GM21390 (cell line): ENCODE measurements at regions not wholly inside any gene's neighbourhood (a gene's known extent, or its start where the extent isn't known, plus 50 kb on each side); places are given as distances from the start of the nearest gene placed in this dataset.
"Not testable (repeated sequence)": the region's sequence is repeated elsewhere in the genome, so short reads cannot be mapped to it uniquely, and the experiment has no call there.

Experiments used
- ATAC-seq: cut with Tn5 transposase; IDR thresholded peaks from one replicate; pipeline ENCODE4 v1.9.1; 2021; ENCODE audit not compliant: unreplicated experiment

DNA sequence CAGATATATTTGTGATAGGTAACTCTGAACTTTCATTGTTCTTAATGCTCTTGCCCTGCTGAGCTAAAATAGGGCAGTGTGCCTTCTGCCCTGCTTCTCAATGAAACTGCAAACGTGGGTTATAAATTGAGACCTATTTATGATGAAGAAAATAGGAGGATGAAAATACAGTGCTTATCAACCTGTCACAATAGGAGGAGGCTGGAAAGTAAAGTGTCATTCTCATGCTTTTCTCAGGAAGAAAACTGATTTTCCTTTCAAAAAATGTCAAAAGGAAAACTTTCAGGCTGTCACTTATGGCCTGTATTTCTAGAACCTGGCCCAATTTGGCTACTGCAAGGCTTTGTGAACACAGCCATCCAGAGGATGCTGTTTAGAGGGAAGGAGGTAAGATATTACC is 130.3 kb upstream of the TUSC1 start:
- ATAC-seq = no peak

DNA sequence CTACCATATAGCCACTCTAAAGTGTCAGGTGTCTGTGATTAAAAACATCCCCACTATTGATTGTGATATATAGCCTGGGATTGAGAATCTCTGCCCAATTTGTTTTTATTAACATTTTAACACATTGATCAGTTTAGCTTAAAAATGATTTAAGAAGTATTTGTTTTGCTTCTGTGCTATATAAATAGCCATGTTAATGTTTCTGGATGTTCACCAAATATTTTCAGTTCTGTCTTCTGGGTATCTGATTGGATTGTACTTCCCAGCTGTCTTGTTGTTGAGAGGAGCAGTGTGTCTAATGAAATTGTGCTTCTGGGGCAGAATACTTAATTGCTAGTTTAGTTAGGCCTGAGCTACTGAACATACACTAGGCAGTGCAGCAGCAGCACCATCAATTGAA is 126.6 kb upstream of the TUSC1 start:
- ATAC-seq = no peak

DNA sequence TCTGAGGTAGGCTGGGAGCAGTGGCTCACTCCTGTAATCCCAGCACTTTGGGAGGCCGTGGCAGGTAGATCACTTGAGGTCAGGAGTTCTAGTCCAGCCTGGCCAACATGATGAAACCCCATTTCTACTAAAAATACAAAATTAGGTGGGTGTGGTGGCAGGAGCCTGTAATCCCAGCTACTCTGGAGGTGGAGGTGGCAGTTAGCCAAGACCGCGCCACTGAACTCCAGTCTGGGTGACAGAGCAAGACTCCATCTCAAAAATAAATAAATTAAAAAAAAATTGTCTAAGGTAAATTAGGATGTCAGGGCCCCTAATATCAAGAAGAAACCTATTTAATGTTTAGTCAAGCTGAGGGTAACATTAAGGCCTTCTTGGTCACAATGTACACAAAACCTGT is 123.7 kb upstream of the TUSC1 start:
- not testable (repeated sequence) for ATAC-seq

DNA sequence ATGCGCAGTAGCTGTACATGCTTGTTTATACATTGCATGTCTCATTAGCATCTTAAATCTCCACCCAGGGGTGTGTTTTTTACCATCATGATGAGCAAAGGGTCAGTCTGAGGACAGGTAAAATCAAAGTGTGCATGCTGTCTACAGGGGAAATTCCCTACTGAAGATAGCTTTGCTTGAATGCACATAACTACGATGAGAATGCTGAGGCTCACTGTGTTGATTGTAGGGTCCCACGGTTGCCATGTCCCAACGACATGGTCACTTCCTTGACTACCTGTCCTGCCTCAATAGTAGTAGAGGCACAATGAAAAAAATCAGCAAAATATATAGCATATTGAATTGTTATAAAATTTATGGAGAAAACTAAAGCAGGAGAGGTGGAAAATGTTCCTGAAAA is 95.6 kb upstream of the TUSC1 start:
- ATAC-seq = no peak

DNA sequence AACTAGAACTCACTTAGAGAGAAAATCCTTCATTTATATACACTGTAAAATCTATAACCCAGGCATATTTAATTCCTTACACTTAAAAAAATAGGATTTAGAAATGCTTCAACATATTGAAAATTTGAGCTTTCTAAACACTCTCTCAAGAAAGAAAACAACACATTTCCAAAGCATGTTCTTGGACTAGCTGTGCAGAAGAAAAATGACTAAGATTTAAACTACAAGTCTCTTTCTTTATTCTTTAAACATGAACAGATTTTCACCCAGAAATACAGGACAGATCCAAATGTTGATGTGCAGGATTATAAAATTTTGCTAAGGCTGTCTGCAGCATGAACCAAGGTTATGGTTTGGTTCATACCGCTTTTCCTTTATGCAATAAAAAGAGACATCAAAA is 77.7 kb upstream of the TUSC1 start:
- ATAC-seq = no peak

DNA sequence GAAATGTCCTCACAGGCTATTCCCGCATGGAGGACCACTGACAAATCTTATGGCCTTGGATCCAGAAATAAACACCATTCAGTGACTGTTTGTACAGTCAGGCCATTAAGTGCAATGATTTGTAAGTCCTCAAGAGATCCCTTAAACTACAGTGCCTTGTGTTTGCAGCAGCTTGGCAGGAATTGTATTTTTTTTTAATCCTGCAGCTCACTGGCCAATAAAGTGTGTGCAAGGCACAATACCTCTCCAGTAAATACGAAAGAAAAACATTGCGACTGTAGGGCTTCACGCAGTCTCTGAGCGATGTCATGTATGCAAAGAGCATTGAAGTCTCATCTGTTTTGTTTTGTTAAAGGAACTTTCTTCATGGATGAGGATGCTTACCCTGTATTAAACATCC is 74.2 kb upstream of the TUSC1 start:
- no peak for ATAC-seq

DNA sequence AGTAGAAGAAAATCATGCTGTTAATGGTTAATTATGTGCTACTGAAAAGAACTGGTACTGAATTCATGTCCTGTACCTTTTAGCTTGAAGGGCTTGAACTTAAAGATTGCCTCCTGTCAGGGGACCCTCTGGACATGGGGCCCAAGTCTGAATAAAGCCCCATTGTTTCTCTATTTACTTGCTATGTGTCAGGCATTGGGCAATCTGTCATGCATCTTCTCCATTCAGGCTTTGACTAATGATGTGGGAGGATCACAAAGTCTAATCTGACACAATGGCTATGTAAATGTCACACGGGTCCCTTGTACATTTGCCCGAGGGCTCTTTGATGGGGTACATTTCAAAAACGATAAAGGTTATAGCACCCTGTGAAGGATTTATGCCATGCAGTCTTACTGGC is 64.0 kb upstream of the TUSC1 start:
- ATAC-seq = no peak

DNA sequence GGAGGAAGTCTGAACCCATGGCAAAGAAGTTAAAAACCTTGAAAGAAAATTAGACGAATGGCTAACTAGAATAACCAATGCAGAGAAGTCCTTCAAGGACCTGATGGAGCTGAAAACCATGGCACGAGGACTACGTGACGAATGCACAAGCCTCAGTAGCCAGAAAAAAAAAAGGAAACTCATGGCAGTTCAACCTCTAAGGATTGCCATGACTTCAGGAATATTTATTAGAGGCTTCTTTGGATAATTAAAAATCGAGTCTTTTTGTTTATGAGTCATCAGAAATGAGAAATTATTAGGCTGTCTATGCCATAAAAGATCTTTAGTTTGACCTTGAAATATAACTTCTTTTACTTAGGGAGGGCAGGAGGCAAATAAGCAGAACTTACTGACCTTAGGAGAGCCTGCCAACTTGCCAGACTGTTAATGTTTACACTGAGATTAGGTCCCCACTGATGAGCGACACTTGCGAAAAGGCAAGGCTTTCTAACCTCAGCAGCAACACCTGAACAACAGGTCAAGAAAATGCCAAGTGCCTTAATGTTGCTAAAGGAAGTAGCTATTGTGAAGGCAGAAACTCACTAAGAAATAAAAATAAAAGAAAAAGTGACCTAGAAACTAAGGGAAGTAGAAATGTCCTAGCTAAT is 55.2 kb upstream of the TUSC1 start:
- no peak for ATAC-seq

DNA sequence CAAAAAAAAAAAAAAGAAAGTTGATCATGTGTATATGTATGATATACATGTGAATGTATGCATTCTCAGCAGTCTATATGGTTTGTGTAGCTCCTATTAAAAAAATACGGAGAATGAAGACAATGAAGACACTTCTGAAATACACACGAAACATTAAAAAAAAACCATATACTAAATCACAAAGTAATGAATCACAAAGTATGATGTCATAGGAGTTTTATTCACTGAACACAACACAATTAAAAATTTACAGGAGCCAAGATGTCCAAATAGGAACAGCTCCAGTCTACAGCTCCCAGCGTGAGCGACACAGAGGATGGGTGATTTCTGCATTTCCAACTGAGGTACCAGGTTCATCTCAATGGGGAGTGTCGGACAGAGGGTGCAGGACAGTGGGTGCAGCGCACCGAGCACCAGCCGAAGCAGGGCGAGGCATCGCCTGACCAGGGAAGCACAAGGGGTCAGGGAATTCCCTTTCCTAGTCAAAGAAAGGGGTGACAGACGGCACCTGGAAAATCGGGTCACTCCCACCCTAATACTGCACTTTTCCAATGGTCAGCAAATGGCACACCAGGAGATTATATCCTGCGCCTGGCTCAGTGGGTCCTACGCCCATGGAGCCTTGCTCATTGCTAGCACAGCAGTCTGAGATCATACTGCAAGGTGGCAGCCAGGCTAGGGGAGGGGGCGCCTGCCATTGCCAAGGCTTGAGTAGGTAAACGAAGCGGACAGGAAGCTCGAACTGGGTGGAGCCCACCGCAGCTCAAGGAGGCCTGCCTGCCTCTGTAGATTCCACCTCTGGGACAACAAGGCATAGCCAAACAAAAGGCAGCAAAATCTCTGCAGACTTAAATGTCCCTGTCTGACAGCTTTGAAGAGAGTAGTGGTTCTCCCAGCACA is 53.9 kb upstream of the TUSC1 start:
- not testable (repeated sequence) for ATAC-seq
